ENCODE measurements at regions not wholly inside any gene's neighbourhood (a gene's known extent, or its start where the extent isn't known, plus 50 kb on each side); places are given as distances from the start of the nearest gene placed in this dataset.

DNA sequence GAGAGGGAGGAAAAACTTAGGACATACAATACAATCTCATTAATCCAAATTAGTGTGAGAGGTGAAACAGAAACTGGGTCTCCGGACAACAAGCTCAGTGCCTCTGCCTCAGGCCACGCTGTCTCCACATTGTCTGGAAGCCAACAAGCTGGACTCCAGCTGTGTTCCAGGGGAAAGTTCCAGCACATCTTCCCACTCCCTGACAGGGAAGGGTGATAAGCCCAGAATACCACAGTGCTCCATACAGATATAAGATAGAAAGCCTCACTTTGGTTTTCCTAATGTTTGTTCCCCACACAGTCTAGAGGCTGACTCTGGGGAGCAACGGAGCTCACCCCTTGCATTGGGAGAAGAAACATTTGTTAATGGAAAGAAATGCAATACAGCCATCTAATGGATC is 117.1 kb upstream of the SPTLC3 start:
- Histone ChIP-seq H3K9me3 (ENCODE audit: insufficient read depth, low read length) (no peaks in the 10 kb centered on the region), H2AFZ (ENCODE audit: low read depth, low read length, severe bottlenecking) (no peak overlapping the region), H4K20me1 (ENCODE audit: low read depth, low read length) (no peaks in the 10 kb centered on the region), H3K27ac (ENCODE audit: low read depth, low read length) (no peak overlapping the region), H3K9me2 (replicated peaks; ENCODE audit: insufficient read depth, low read length) (no peaks in the 10 kb centered on the region), H3K36me3 (ENCODE audit: low read length) (no peaks in the 10 kb centered on the region), H3K4me3 (ENCODE audit: insufficient read depth, low read length, poor library complexity, severe bottlenecking) (no peak overlapping the region), H3K27me3 (ENCODE audit: low read length) (no peaks in the 10 kb centered on the region), H3F3A (ENCODE audit: insufficient read depth) (no peaks in the 10 kb centered on the region), H3K9ac (ENCODE audit: low read length) (no peak overlapping the region), H3K4me2 (ENCODE audit: low read depth, low read length, poor library complexity, severe bottlenecking) (no peak overlapping the region), H3K79me2 (ENCODE audit: insufficient read depth, low read length) (no peaks in the 10 kb centered on the region)
- TF ChIP-seq, protein P1, sequence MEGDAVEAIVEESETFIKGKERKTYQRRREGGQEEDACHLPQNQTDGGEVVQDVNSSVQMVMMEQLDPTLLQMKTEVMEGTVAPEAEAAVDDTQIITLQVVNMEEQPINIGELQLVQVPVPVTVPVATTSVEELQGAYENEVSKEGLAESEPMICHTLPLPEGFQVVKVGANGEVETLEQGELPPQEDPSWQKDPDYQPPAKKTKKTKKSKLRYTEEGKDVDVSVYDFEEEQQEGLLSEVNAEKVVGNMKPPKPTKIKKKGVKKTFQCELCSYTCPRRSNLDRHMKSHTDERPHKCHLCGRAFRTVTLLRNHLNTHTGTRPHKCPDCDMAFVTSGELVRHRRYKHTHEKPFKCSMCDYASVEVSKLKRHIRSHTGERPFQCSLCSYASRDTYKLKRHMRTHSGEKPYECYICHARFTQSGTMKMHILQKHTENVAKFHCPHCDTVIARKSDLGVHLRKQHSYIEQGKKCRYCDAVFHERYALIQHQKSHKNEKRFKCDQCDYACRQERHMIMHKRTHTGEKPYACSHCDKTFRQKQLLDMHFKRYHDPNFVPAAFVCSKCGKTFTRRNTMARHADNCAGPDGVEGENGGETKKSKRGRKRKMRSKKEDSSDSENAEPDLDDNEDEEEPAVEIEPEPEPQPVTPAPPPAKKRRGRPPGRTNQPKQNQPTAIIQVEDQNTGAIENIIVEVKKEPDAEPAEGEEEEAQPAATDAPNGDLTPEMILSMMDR (IDR thresholded peaks at IDR 0.05; ENCODE audit: insufficient read depth, low read length, poor library complexity, severe bottlenecking) = no peak
- TF ChIP-seq EZH2phosphoT487 (conservative IDR thresholded peaks at IDR 0.05; ENCODE audit: low read length) = no peak

GRCh38 chr20:12893019-12893418 is 115.8 kb upstream of the SPTLC3 start:
- TF ChIP-seq EZH2phosphoT487 (conservative IDR thresholded peaks at IDR 0.05; ENCODE audit: low read length) = no peak
- TF ChIP-seq, protein P1 (IDR thresholded peaks at IDR 0.05; ENCODE audit: insufficient read depth, low read length, poor library complexity, severe bottlenecking) = no peak
- no peak overlapping the region for H3K4me3 ChIP-seq (ENCODE audit: insufficient read depth, low read length, poor library complexity, severe bottlenecking)
- no peaks in the 10 kb centered on the region for H3K9me3 ChIP-seq (ENCODE audit: insufficient read depth, low read length)
- H3K9me2 ChIP-seq (replicated peaks; ENCODE audit: insufficient read depth, low read length) = no peaks in the 10 kb centered on the region
- no peaks in the 10 kb centered on the region for H3K36me3 ChIP-seq (ENCODE audit: low read length)
- H3K9ac ChIP-seq (ENCODE audit: low read length) = no peak overlapping the region
- H3K79me2 ChIP-seq (ENCODE audit: insufficient read depth, low read length) = no peaks in the 10 kb centered on the region
- no peaks in the 10 kb centered on the region for H3F3A ChIP-seq (ENCODE audit: insufficient read depth)
- no peak overlapping the region for H3K4me2 ChIP-seq (ENCODE audit: low read depth, low read length, poor library complexity, severe bottlenecking)
- no peaks in the 10 kb centered on the region for H3K27me3 ChIP-seq (ENCODE audit: low read length)
- no peaks in the 10 kb centered on the region for H4K20me1 ChIP-seq (ENCODE audit: low read depth, low read length)
- no peak overlapping the region for H2AFZ ChIP-seq (ENCODE audit: low read depth, low read length, severe bottlenecking)
- no peak overlapping the region for H3K27ac ChIP-seq (ENCODE audit: low read depth, low read length)

GRCh38 chr20:12893653-12894052 is 115.1 kb upstream of the SPTLC3 start:
- Histone ChIP-seq H3K4me2 (ENCODE audit: low read depth, low read length, poor library complexity, severe bottlenecking) (no peak overlapping the region), H2AFZ (ENCODE audit: low read depth, low read length, severe bottlenecking) (no peak overlapping the region), H3K9ac (ENCODE audit: low read length) (no peak overlapping the region), H3K4me3 (ENCODE audit: insufficient read depth, low read length, poor library complexity, severe bottlenecking) (no peak overlapping the region), H3K9me2 (replicated peaks; ENCODE audit: insufficient read depth, low read length) (no peaks in the 10 kb centered on the region), H3K79me2 (ENCODE audit: insufficient read depth, low read length) (no peaks in the 10 kb centered on the region), H3K9me3 (ENCODE audit: insufficient read depth, low read length) (no peaks in the 10 kb centered on the region), H3K36me3 (ENCODE audit: low read length) (no peaks in the 10 kb centered on the region), H3F3A (ENCODE audit: insufficient read depth) (no peaks in the 10 kb centered on the region), H3K27me3 (ENCODE audit: low read length) (no peaks in the 10 kb centered on the region), H4K20me1 (ENCODE audit: low read depth, low read length) (no peaks in the 10 kb centered on the region), H3K27ac (ENCODE audit: low read depth, low read length) (no peak overlapping the region)
- TF ChIP-seq, protein P1 (IDR thresholded peaks at IDR 0.05; ENCODE audit: insufficient read depth, low read length, poor library complexity, severe bottlenecking) = no peak
- no peak for TF ChIP-seq EZH2phosphoT487 (conservative IDR thresholded peaks at IDR 0.05; ENCODE audit: low read length)
